A549 (cell line): ENCODE measurements at regions not wholly inside any gene's neighbourhood (a gene's known extent, or its start where the extent isn't known, plus 50 kb on each side); places are given as distances from the start of the nearest gene placed in this dataset.
A peak's percentile ranks its signal among the peaks of the same experiment; 100 is the strongest.

Source experiments
- ATAC-seq, 2 experiments: fragments of 200-7000 bp in 1 of 2; fragments of >200 bp in 1 of 2; cut with Nextera tagmentation in 1 of 2; cut with Tn5 transposase in 1 of 2; 3 replicates each; pipeline versions ENCODE4 v1.8.0 to v1.9.1; 2018 to 2020; ENCODE audit warnings: mild to moderate bottlenecking in 1 of 2, moderate library complexity in 1 of 2
- CTCF ChIA-PET: fragments of 300-600 bp; sonication (Branson Sonifier 250); formaldehyde crosslinking; extraction: SDS; loops from one replicate; lab custom pipeline; 2021; ENCODE audit warnings: antibody characterized with exemption, inconsistent platforms; lab: Yijun Ruan, JAX
- POLR2A ChIA-PET: fragments of 350-600 bp; formaldehyde crosslinking; extraction: SDS; loops from one replicate; lab custom pipeline; 2021; ENCODE audit warnings: antibody characterized with exemption, inconsistent platforms; lab: Yijun Ruan, JAX
- DNase-seq, 2 experiments: peaks; one replicate each; pipeline versions ENCODE4 v3.0.0 to v3.0.0-alpha.2; 2011 to 2016; ENCODE audit warnings: low read depth in 1 of 2, low spot score in 1 of 2
- FAIRE-seq: peaks from 2 replicates; lab custom pipeline; 2011; peaks lifted over from hg19 to GRCh38; lab: Jason Lieb, UNC
- H3K27ac ChIP-seq, 2 experiments: fragments of >200 bp; sonication (Bioruptor Twin); formaldehyde crosslinking; 3 replicates each; pipeline ENCODE4 v1.5.1; 2016 to 2017
- H3K4me1 ChIP-seq: fragments of >200 bp; sonication (Bioruptor Twin); formaldehyde crosslinking; 3 replicates; pipeline ENCODE4 v1.6.1; 2016
- H3K4me2 ChIP-seq: fragments of >200 bp; sonication (Bioruptor Twin); formaldehyde crosslinking; 3 replicates; pipeline ENCODE4 v1.6.1; 2016
- H3K4me3 ChIP-seq: fragments of >200 bp; sonication (Bioruptor Twin); formaldehyde crosslinking; 3 replicates; pipeline ENCODE4 v1.5.1; 2016
- H3K9me3 ChIP-seq: fragments of >200 bp; sonication (Bioruptor Twin); formaldehyde crosslinking; 3 replicates; pipeline ENCODE4 v1.6.1; 2016
- CEBPB ChIP-seq, 2 experiments: fragments of >200 bp in 1 of 2; sonication (Bioruptor Twin) in 1 of 2; formaldehyde crosslinking in 1 of 2; IDR thresholded peaks; 2 replicates each; pipeline ENCODE4 v1.6.1; 2012 to 2016
- CHD4 ChIP-seq: fragments of 200-600 bp; sonication (generic); IDR thresholded peaks from 2 replicates; pipeline ENCODE4 v1.6.1; 2016; ENCODE audit warnings: antibody characterized with exemption, mild to moderate bottlenecking, borderline replicate concordance
- CTCF ChIP-seq: fragments of >200 bp; sonication (Bioruptor Twin); formaldehyde crosslinking; IDR thresholded peaks from 3 replicates; pipeline ENCODE4 v1.5.1; 2016
- E2F6 ChIP-seq: IDR thresholded peaks from 2 replicates; pipeline ENCODE4 v1.6.1; 2012; ENCODE audit warnings: low read depth, borderline replicate concordance
- EHF ChIP-seq: fragments of 250-450 bp; sonication (Bioruptor Pico); IDR thresholded peaks from 2 replicates; pipeline ENCODE4 v1.5.0; 2020; ENCODE audit warnings: mild to moderate bottlenecking
- ELK1 ChIP-seq: fragments of 150-350 bp; IDR thresholded peaks from 2 replicates; pipeline ENCODE4 v1.6.1; 2014; ENCODE audit warnings: low read depth, mild to moderate bottlenecking, low read length
- EP300 ChIP-seq, 2 experiments: fragments of >200 bp; sonication (Bioruptor Twin); formaldehyde crosslinking; IDR thresholded peaks; 2 replicates in 1 of 2; 3 replicates in 1 of 2; pipeline ENCODE4 v1.6.1; 2016 to 2017
- HDAC2 ChIP-seq: fragments of 200-600 bp; sonication (generic); IDR thresholded peaks from 2 replicates; pipeline ENCODE4 v1.6.1; 2016
- HOXB5 ChIP-seq: fragments of 250-450 bp; sonication (Bioruptor Pico); IDR thresholded peaks from 2 replicates; pipeline ENCODE4 v1.5.0; 2020; ENCODE audit warnings: mild to moderate bottlenecking, moderate library complexity
- KDM1A ChIP-seq: fragments of 200-600 bp; sonication (generic); IDR thresholded peaks from 2 replicates; pipeline ENCODE4 v1.6.1; 2016; ENCODE audit warnings: low read depth, mild to moderate bottlenecking
- KDM5A ChIP-seq: fragments of 200-600 bp; sonication (generic); IDR thresholded peaks from 2 replicates; pipeline ENCODE4 v1.6.1; 2016; ENCODE audit warnings: antibody characterized with exemption, mild to moderate bottlenecking
- RAD21 ChIP-seq, 2 experiments: fragments of >200 bp in 1 of 2; sonication (Bioruptor Twin) in 1 of 2; formaldehyde crosslinking in 1 of 2; IDR thresholded peaks in 1 of 2; conservative IDR thresholded peaks in 1 of 2; 2 replicates in 1 of 2; 3 replicates in 1 of 2; pipeline ENCODE4 v1.6.1; 2012 to 2018; ENCODE audit warnings: inconsistent platforms in 1 of 2
- REST ChIP-seq: fragments of 200-600 bp; sonication (generic); IDR thresholded peaks from 2 replicates; pipeline ENCODE4 v1.6.1; 2016; ENCODE audit warnings: antibody characterized with exemption, mild to moderate bottlenecking, moderate library complexity
- RFX5 ChIP-seq: fragments of 450-650 bp; IDR thresholded peaks from 2 replicates; pipeline ENCODE4 v1.7.1; 2014; ENCODE audit warnings: antibody characterized with exemption, mild to moderate bottlenecking, moderate library complexity
- RNF2 ChIP-seq: fragments of 200-600 bp; sonication (generic); IDR thresholded peaks from 2 replicates; pipeline ENCODE4 v1.6.1; 2016; ENCODE audit warnings: low read depth, mild to moderate bottlenecking, antibody characterized with exemption, moderate library complexity, borderline replicate concordance
- SMC3 ChIP-seq: fragments of >200 bp; sonication (Bioruptor Twin); formaldehyde crosslinking; IDR thresholded peaks from 3 replicates; pipeline ENCODE4 v1.6.1; 2018; ENCODE audit warnings: inconsistent platforms
- ZC3H11A ChIP-seq: fragments of 450-650 bp; IDR thresholded peaks from 2 replicates; pipeline ENCODE4 v1.6.1; 2014; ENCODE audit warnings: antibody characterized with exemption, mild to moderate bottlenecking
- ZFP36 ChIP-seq: fragments of 450-650 bp; IDR thresholded peaks from 2 replicates; pipeline ENCODE4 v1.6.1; 2014; ENCODE audit warnings: borderline replicate concordance; ENCODE audit not compliant: partially characterized antibody
- WGBS: methylation state at CpG from one replicate; pipeline ENCODE4 v1.1.6; 2017; ENCODE audit errors: missing lambda C conversion rate; 5-methylcytosine and 5-hydroxymethylcytosine counted together
- TF ChIP-seq, protein P1 (sequence below): fragments of 250-450 bp; sonication (Bioruptor Pico); IDR thresholded peaks from 2 replicates; pipeline ENCODE4 v1.5.0; 2020; ENCODE audit warnings: low read depth, mild to moderate bottlenecking, moderate library complexity

GRCh38 chr7:33743594-33743993, 161.7 kb upstream of the BMPER start:
- Histone ChIP-seq H3K4me3 (no peak overlapping the region), H3K4me2 (no peak overlapping the region), H3K27ac (no peak overlapping the region), H3K4me1 (peaks cover 4% of the 10 kb centered on the region; the same call in 2 of the 3 replicates), H3K9me3 (peaks cover 6% of the 10 kb centered on the region)
- no peak for ATAC-seq
- TF ChIP-seq ZC3H11A (no peak), CHD4 (no peak), RNF2 (no peak), ELK1 (no peak), KDM1A (no peak), HDAC2 (no peak), HOXB5 (CRISPR knock-in tag) (no peak), REST (no peak), KDM5A (no peak), E2F6 (no peak), EP300 (IDR thresholded peaks at IDR 0.05) (no peak), EHF (CRISPR knock-in tag) (no peak), RFX5 (no peak), CEBPB (IDR thresholded peaks at IDR 0.05) (no peak), SMC3 (no peak), RAD21 (conservative IDR thresholded peaks at IDR 0.05 in 1 of 2, IDR thresholded peaks at IDR 0.05 in 1 of 2) (no peak)
- TF ChIP-seq, protein P1, sequence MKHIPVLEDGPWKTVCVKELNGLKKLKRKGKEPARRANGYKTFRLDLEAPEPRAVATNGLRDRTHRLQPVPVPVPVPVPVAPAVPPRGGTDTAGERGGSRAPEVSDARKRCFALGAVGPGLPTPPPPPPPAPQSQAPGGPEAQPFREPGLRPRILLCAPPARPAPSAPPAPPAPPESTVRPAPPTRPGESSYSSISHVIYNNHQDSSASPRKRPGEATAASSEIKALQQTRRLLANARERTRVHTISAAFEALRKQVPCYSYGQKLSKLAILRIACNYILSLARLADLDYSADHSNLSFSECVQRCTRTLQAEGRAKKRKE (CRISPR knock-in tag) = no peak
- no peak for FAIRE-seq
- no peak for DNase-seq
- CTCF ChIA-PET = interaction anchor here (0.6 kb wide), 1 partner anchor 409 kb away, joined by 3 read pairs; no protein-coding TSS in a partner anchor
- WGBS = 59% methylated on average over 5 of the region's 5 CpGs
- POLR2A ChIA-PET = no interaction called here

DNA sequence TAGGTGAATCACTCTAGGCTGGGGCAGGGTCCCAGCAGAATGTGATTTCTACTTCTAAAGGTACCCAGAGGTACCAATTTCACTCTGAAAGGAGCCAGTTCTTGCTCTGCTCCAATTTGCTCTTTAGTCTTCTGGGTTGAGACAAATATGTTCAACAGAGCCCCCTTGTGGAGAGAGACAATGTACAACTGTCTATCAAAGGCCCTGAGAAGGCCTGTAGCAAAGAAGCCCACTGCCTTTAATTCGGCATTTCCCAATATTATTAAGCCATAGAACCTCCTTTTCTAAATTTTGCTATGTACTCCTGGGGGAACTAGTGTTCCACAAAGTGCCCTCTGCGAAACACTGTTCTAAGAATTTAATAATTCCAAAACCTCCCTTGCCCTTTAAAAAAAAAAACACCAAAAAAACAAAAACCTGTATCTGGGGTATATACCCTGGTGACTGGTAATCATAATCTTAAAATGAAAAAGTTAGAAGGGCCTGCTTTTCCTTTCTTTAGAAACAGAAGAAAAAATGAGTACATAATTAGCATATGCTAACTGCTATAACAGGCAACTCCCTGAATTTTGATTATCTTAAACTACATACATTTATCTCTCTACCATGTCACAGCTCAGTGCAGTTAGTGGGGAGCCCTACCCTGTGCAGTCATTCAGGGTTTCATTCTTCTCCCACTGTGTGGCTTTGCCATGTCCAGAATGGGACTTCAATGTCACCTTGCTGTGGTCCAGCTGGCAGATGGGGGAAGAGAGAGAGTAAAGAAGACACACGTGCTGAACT, 160.9 kb upstream of the BMPER start:
- H3K27ac ChIP-seq = no peak overlapping the region
- WGBS = 53% methylated on average over 3 of the region's 3 CpGs
- FAIRE-seq = no peak
- TF ChIP-seq SMC3 = 0 out of 3 replicates have a peak, but pooled peaks have one; percentile 17
- no peak for TF ChIP-seq ZFP36
- peak; percentile 25; the same call in 2 of the 3 replicates for TF ChIP-seq CTCF
- TF ChIP-seq, all 56 proteins: peak for 2
- ChIA-PET CTCF (no interaction called here), POLR2A (no interaction called here)
- DNase-seq = peak in 1 of 2 experiments; percentile 48
- Histone ChIP-seq H3K4me3 (no peak overlapping the region), H3K9me3 (peaks cover 6% of the 10 kb centered on the region), H3K4me2 (no peak overlapping the region), H3K4me1 (peaks cover 4% of the 10 kb centered on the region; the same call in 2 of the 3 replicates)
- ATAC-seq = 0 out of 6 replicates have a peak, but pooled peaks of 1 of the 2 experiments have one; percentile 42
